Caco-2 (cell line): ENCODE measurements at regions not wholly inside any gene's neighbourhood (a gene's known extent, or its start where the extent isn't known, plus 50 kb on each side); places are given as distances from the start of the nearest gene placed in this dataset.

Experiments
- BruUV-seq: library from RNA; stranded (reverse); fragments of 400-500 nt; replicated peaks from 2 replicates; lab custom pipeline; 2021; lab: Mats Ljungman, UMichigan
- CTCF ChIA-PET: fragments of 300-600 bp; sonication (Branson Sonifier 250); formaldehyde crosslinking; loops from one replicate; lab custom pipeline; 2022; ENCODE audit warnings: antibody characterized with exemption; lab: Charles Lee
- POLR2A ChIA-PET: fragments of 300-600 bp; sonication (Branson Sonifier 250); formaldehyde crosslinking; loops from one replicate; lab custom pipeline; 2022; ENCODE audit warnings: antibody characterized with exemption; lab: Charles Lee
- DNase-seq, 2 experiments: peaks; one replicate each; pipeline versions ENCODE4 v3.0.0 to v3.0.0-alpha.2; 2020 to 2022
- H3K27me3 ChIP-seq: replicated peaks from 2 replicates; pipeline ENCODE4 v1.6.0; 2011; ENCODE audit warnings: low read length; ENCODE audit not compliant: control insufficient read depth, insufficient read depth
- H3K36me3 ChIP-seq: 2 replicates; pipeline ENCODE4 v1.5.1; 2011; ENCODE audit warnings: low read length; ENCODE audit not compliant: control insufficient read depth, insufficient read depth
- H3K4me1 ChIP-seq: fragments of 250-450 bp; sonication (Bioruptor Pico); 2 replicates; pipeline ENCODE4 v1.5.1; 2020; ENCODE audit warnings: mild to moderate bottlenecking
- H3K4me3 ChIP-seq: 2 replicates; pipeline ENCODE4 v1.5.1; 2011; ENCODE audit warnings: low read depth, mild to moderate bottlenecking, control low read depth, low read length
- H3K9me3 ChIP-seq: fragments of 250-450 bp; sonication (Bioruptor Pico); 2 replicates; pipeline ENCODE4 v1.5.1; 2020; ENCODE audit warnings: mild to moderate bottlenecking, moderate library complexity
- H3K27ac Mint-ChIP-seq: one replicate; pipeline ENCODE4 v1.8.0; 2022; ENCODE audit warnings: mixed read lengths; ENCODE audit not compliant: unreplicated experiment
- H3K27me3 Mint-ChIP-seq: one replicate; pipeline ENCODE4 v1.8.0; 2022; ENCODE audit warnings: mixed read lengths; ENCODE audit not compliant: insufficient read depth, unreplicated experiment
- H3K36me3 Mint-ChIP-seq: one replicate; pipeline ENCODE4 v1.8.0; 2022; ENCODE audit warnings: mild to moderate bottlenecking, mixed read lengths; ENCODE audit not compliant: insufficient read depth, unreplicated experiment
- H3K4me1 Mint-ChIP-seq: one replicate; pipeline ENCODE4 v1.8.0; 2022; ENCODE audit warnings: low read depth, mixed read lengths; ENCODE audit not compliant: unreplicated experiment
- H3K4me3 Mint-ChIP-seq: one replicate; pipeline ENCODE4 v1.8.0; 2022; ENCODE audit warnings: mild to moderate bottlenecking, moderate library complexity, mixed read lengths; ENCODE audit not compliant: unreplicated experiment
- H3K9me3 Mint-ChIP-seq: one replicate; pipeline ENCODE4 v1.8.0; 2022; ENCODE audit warnings: mixed read lengths; ENCODE audit not compliant: unreplicated experiment
- CTCF ChIP-seq, 2 experiments: fragments of 200-600 bp in 1 of 2; IDR thresholded peaks; 1 replicate in 1 of 2; 2 replicates in 1 of 2; pipeline versions ENCODE4 v1.5.1 to v1.8.0; 2011 to 2022; ENCODE audit warnings: antibody characterized with exemption in 1 of 2, control low read depth in 1 of 2, inconsistent platforms in 1 of 2, low read depth in 1 of 2, low read length in 1 of 2, mild to moderate bottlenecking in 1 of 2, moderate library complexity in 1 of 2; ENCODE audit not compliant: insufficient read depth in 1 of 2, severe bottlenecking in 1 of 2, unreplicated experiment in 1 of 2
- intact Hi-C: fragments of 100-400 bp; cut with micrococcal nuclease; formaldehyde crosslinking; loops from one replicate; pipeline ENCODE4 v1.10.0; 2022; ENCODE audit not compliant: unreplicated experiment

DNA sequence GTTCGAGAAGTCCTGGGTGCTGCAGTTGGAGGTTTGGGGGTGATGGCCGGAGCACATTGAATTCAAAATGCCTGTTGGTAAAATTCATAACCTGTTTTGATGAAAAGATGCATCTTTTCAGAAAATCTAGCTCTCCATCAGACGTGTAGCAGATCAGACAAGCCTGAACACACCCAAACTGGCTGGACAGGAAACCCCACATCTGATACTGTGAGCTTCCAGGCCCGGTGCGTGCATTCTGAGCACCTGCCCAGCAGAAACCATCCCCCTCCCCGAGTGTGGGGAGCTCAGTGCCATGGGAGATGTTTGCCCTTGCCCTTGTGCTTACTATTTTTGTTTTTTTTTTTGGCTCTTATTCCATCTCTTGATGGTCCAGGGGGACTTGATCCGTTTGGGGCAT, 417.1 kb downstream of the TCERG1L start:
- intact Hi-C loops: no loop called here
- no peak for TF ChIP-seq CTCF (IDR thresholded peaks at IDR 0.05; ENCODE audit: insufficient read depth in 1 of 2, low read depth in 1 of 2, low read length in 1 of 2, severe bottlenecking in 1 of 2, unreplicated experiment in 1 of 2)
- no peaks in the 10 kb centered on the region for H3K36me3 Mint-ChIP-seq
- no peaks in the 10 kb centered on the region for H3K9me3 Mint-ChIP-seq
- POLR2A ChIA-PET: no interaction called here
- H3K4me1 Mint-ChIP-seq: no peaks in the 10 kb centered on the region
- CTCF ChIA-PET: no interaction called here
- peaks cover 9% of the 10 kb centered on the region for H3K27me3 Mint-ChIP-seq
- H3K4me3 Mint-ChIP-seq: no peak overlapping the region
- no TSS peak for BruUV-seq
- Histone ChIP-seq H3K4me3 (no peak overlapping the region), H3K36me3 (no peaks in the 10 kb centered on the region), H3K27me3 (no peaks in the 10 kb centered on the region), H3K9me3 (no peaks in the 10 kb centered on the region), H3K4me1 (no peaks in the 10 kb centered on the region)
- no peak for DNase-seq
- no peak overlapping the region for H3K27ac Mint-ChIP-seq

- TF ChIP-seq CTCF (IDR thresholded peaks at IDR 0.05; ENCODE audit: insufficient read depth in 1 of 2, low read depth in 1 of 2, low read length in 1 of 2, severe bottlenecking in 1 of 2, unreplicated experiment in 1 of 2): no peak
- intact Hi-C loops: no loop called here
- Mint-ChIP-seq H3K4me1 (no peaks in the 10 kb centered on the region), H3K4me3 (no peak overlapping the region), H3K27ac (no peak overlapping the region), H3K36me3 (no peaks in the 10 kb centered on the region), H3K9me3 (no peaks in the 10 kb centered on the region), H3K27me3 (peaks cover 9% of the 10 kb centered on the region)
- H3K4me3 ChIP-seq: no peak overlapping the region
- no peak for DNase-seq
- H3K27me3 ChIP-seq: no peaks in the 10 kb centered on the region
- BruUV-seq: no TSS peak
- H3K4me1 ChIP-seq: no peaks in the 10 kb centered on the region
- no peaks in the 10 kb centered on the region for H3K36me3 ChIP-seq
- ChIA-PET POLR2A (no interaction called here), CTCF (no interaction called here)
- no peaks in the 10 kb centered on the region for H3K9me3 ChIP-seq
These were observed 416.4 kb downstream of the TCERG1L start for GRCh38 chr10:130895161-130895560.

DNA sequence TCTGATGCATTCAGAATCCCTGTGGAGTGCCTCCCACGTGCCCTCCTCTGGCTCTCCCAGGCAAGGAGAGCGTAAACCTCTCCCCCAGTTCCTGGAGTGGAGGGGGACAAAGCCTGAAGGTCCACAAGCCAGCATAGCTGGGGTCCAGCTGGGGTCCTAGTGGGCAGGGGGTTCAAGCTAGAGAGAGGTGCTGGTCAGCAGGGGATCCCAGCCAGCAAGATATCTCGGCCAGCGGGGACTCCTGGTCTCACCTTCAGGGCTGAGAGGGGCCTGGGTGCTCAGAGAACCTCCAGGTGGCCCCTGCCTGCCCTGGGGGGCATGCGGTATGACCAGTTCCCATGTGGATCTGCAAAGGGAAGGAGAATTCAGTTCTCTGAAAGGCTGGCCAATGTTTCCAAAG, 413.7 kb downstream of the TCERG1L start:
- H3K4me3 Mint-ChIP-seq: no peak overlapping the region
- no peak overlapping the region for H3K27ac Mint-ChIP-seq
- Histone ChIP-seq H3K4me1 (no peaks in the 10 kb centered on the region), H3K36me3 (no peaks in the 10 kb centered on the region), H3K27me3 (no peaks in the 10 kb centered on the region), H3K9me3 (no peaks in the 10 kb centered on the region), H3K4me3 (no peak overlapping the region)
- no peaks in the 10 kb centered on the region for H3K9me3 Mint-ChIP-seq
- H3K27me3 Mint-ChIP-seq: peaks cover 4% of the 10 kb centered on the region
- no peak for TF ChIP-seq CTCF (IDR thresholded peaks at IDR 0.05; ENCODE audit: insufficient read depth in 1 of 2, low read depth in 1 of 2, low read length in 1 of 2, severe bottlenecking in 1 of 2, unreplicated experiment in 1 of 2)
- H3K36me3 Mint-ChIP-seq: no peaks in the 10 kb centered on the region
- DNase-seq: no peak
- CTCF ChIA-PET: no interaction called here
- H3K4me1 Mint-ChIP-seq: no peaks in the 10 kb centered on the region
- no TSS peak for BruUV-seq
- intact Hi-C loops: no loop called here
- POLR2A ChIA-PET: no interaction called here
